PC-3 (cell line): ENCODE measurements at regions not wholly inside any gene's neighbourhood (a gene's known extent, or its start where the extent isn't known, plus 50 kb on each side); places are given as distances from the start of the nearest gene placed in this dataset.

Experiments
- ATAC-seq: fragments of 200-7000 bp; cut with Tn5 transposase; 2 replicates; pipeline ENCODE4 v1.9.1; 2020; ENCODE audit warnings: mild to moderate bottlenecking, moderate library complexity
- BruUV-seq: library from RNA; stranded (reverse); fragments of 400-500 nt; replicated peaks from 2 replicates; lab custom pipeline; 2021; lab: Mats Ljungman, UMichigan
- CTCF ChIA-PET: fragments of 300-600 bp; sonication (Branson Sonifier 250); formaldehyde crosslinking; loops from one replicate; lab custom pipeline; 2022; ENCODE audit warnings: antibody characterized with exemption; lab: Charles Lee
- POLR2A ChIA-PET: fragments of 300-600 bp; sonication (Branson Sonifier 250); formaldehyde crosslinking; loops from one replicate; lab custom pipeline; 2022; ENCODE audit warnings: antibody characterized with exemption; ENCODE audit not compliant: unreplicated experiment; lab: Charles Lee
- DNase-seq: peaks from one replicate; pipeline ENCODE4 v3.0.0-alpha.2; 2015
- H2AFZ ChIP-seq: fragments of 300-600 bp; sonication (generic); 2 replicates; pipeline ENCODE4 v1.6.0; 2016; ENCODE audit warnings: antibody characterized with exemption, low read length
- H3F3A ChIP-seq: fragments of 300-600 bp; sonication (generic); one replicate; pipeline ENCODE4 v1.6.0; 2017; ENCODE audit warnings: antibody characterized with exemption, low read length, control low read depth, mild to moderate bottlenecking; ENCODE audit not compliant: unreplicated experiment
- H3K27ac ChIP-seq: fragments of 300-600 bp; sonication (generic); 2 replicates; pipeline ENCODE4 v1.5.1; 2016; ENCODE audit warnings: mild to moderate bottlenecking, low read length
- H3K27me3 ChIP-seq: fragments of 300-600 bp; sonication (generic); 2 replicates; pipeline ENCODE4 v1.6.1; 2016; ENCODE audit warnings: low read length, mixed read lengths
- H3K36me3 ChIP-seq: fragments of 300-600 bp; sonication (generic); 2 replicates; pipeline ENCODE4 v1.6.1; 2016; ENCODE audit warnings: low read depth, mixed run types, low read length, mixed read lengths
- H3K4me1 ChIP-seq: fragments of 300-600 bp; sonication (generic); 2 replicates; pipeline ENCODE4 v1.5.1; 2016; ENCODE audit warnings: low read length; ENCODE audit not compliant: insufficient read depth
- H3K4me2 ChIP-seq: fragments of 300-600 bp; sonication (generic); 2 replicates; pipeline ENCODE4 v1.6.0; 2016; ENCODE audit warnings: low read length
- H3K4me3 ChIP-seq: fragments of 300-600 bp; sonication (generic); 2 replicates; pipeline ENCODE4 v1.5.1; 2016; ENCODE audit warnings: mild to moderate bottlenecking, low read length, mixed read lengths
- H3K79me2 ChIP-seq: fragments of 300-600 bp; sonication (generic); 2 replicates; pipeline ENCODE4 v1.6.1; 2017; ENCODE audit warnings: low read length, mixed read lengths
- H3K9ac ChIP-seq: fragments of 300-600 bp; sonication (generic); 2 replicates; pipeline ENCODE4 v1.6.0; 2016; ENCODE audit warnings: mild to moderate bottlenecking, low read length
- H3K9me2 ChIP-seq: fragments of 300-600 bp; sonication (generic); replicated peaks from 2 replicates; pipeline ENCODE4 v1.6.1; 2016; ENCODE audit warnings: mixed run types, low read length, mixed read lengths
- H3K9me3 ChIP-seq: fragments of 300-600 bp; sonication (generic); 2 replicates; pipeline ENCODE4 v1.6.1; 2016; ENCODE audit warnings: low read length, mixed read lengths
- H4K20me1 ChIP-seq: fragments of 300-600 bp; sonication (generic); 2 replicates; pipeline ENCODE4 v1.6.1; 2016; ENCODE audit warnings: low read length, mixed read lengths
- CTCF ChIP-seq: fragments of 300-600 bp; sonication (generic); conservative IDR thresholded peaks from 2 replicates; pipeline ENCODE4 v1.5.1; 2017; ENCODE audit warnings: antibody characterized with exemption, low read depth, mild to moderate bottlenecking, low read length
- EZH2 ChIP-seq: fragments of 300-600 bp; sonication (generic); IDR thresholded peaks from one replicate; pipeline ENCODE4 v1.6.1; 2017; ENCODE audit warnings: antibody characterized with exemption, mild to moderate bottlenecking, low read length; ENCODE audit not compliant: unreplicated experiment
- EZH2phosphoT487 ChIP-seq: fragments of 300-600 bp; sonication (generic); IDR thresholded peaks from 2 replicates; pipeline ENCODE4 v1.6.1; 2018; ENCODE audit warnings: mild to moderate bottlenecking, antibody characterized with exemption, low read length, borderline replicate concordance
- intact Hi-C: fragments of 100-400 bp; cut with micrococcal nuclease; formaldehyde crosslinking; loops from 2 replicates; pipeline ENCODE4 v1.9.0; 2023

GRCh38 chr10:57367412-57367811 lies 900.3 kb downstream of the IPMK start:
- intact Hi-C loops: loop anchor here (5.0 kb wide), 1 partner anchor 215 kb away; no protein-coding TSS in a partner anchor
- BruUV-seq: no TSS peak
- no peaks in the 10 kb centered on the region for H3K79me2 ChIP-seq
- no peak for DNase-seq
- no peaks in the 10 kb centered on the region for H3K27me3 ChIP-seq
- H3K4me1 ChIP-seq: no peaks in the 10 kb centered on the region
- POLR2A ChIA-PET: interaction anchor here (0.6 kb wide), 1 partner anchor 513 kb away, joined by 3 read pairs; no protein-coding TSS in a partner anchor
- H3F3A ChIP-seq: no peaks in the 10 kb centered on the region
- no peak overlapping the region for H2AFZ ChIP-seq
- H3K36me3 ChIP-seq: no peaks in the 10 kb centered on the region
- H3K9me2 ChIP-seq: no peaks in the 10 kb centered on the region
- H3K9ac ChIP-seq: no peak overlapping the region
- no peak overlapping the region for H3K4me3 ChIP-seq
- no peak for TF ChIP-seq EZH2
- no peak for TF ChIP-seq EZH2phosphoT487
- H3K9me3 ChIP-seq: no peaks in the 10 kb centered on the region
- H4K20me1 ChIP-seq: no peaks in the 10 kb centered on the region
- H3K27ac ChIP-seq: no peak overlapping the region
- CTCF ChIA-PET: no interaction called here
- no peak overlapping the region for H3K4me2 ChIP-seq
- no peak for ATAC-seq

GRCh38 chr10:57362811-57363210 lies 904.9 kb downstream of the IPMK start:
- Histone ChIP-seq H3K4me3 (no peak overlapping the region), H2AFZ (no peak overlapping the region), H4K20me1 (no peaks in the 10 kb centered on the region), H3F3A (no peaks in the 10 kb centered on the region), H3K4me2 (no peak overlapping the region), H3K4me1 (no peaks in the 10 kb centered on the region), H3K9me3 (no peaks in the 10 kb centered on the region), H3K27me3 (no peaks in the 10 kb centered on the region), H3K36me3 (no peaks in the 10 kb centered on the region), H3K27ac (no peak overlapping the region), H3K79me2 (no peaks in the 10 kb centered on the region), H3K9me2 (no peaks in the 10 kb centered on the region), H3K9ac (no peak overlapping the region)
- intact Hi-C loops: no loop called here
- ChIA-PET CTCF (no interaction called here), POLR2A (no interaction called here)
- BruUV-seq: no TSS peak
- TF ChIP-seq EZH2phosphoT487 (no peak), EZH2 (no peak), CTCF (no peak)
- DNase-seq: no peak
- ATAC-seq: no peak

- Histone ChIP-seq H3K27ac (no peak overlapping the region), H3K9me3 (no peaks in the 10 kb centered on the region), H3K4me1 (no peaks in the 10 kb centered on the region), H3F3A (no peaks in the 10 kb centered on the region), H3K27me3 (no peaks in the 10 kb centered on the region), H2AFZ (no peak overlapping the region), H3K79me2 (no peaks in the 10 kb centered on the region), H3K36me3 (no peaks in the 10 kb centered on the region), H3K9ac (no peak overlapping the region), H3K4me2 (no peak overlapping the region), H4K20me1 (no peaks in the 10 kb centered on the region), H3K4me3 (no peak overlapping the region), H3K9me2 (no peaks in the 10 kb centered on the region)
- BruUV-seq: no TSS peak
- intact Hi-C loops: no loop called here
- ChIA-PET CTCF (no interaction called here), POLR2A (no interaction called here)
- DNase-seq (no peak), ATAC-seq (no peak)
- TF ChIP-seq CTCF (no peak), EZH2phosphoT487 (no peak), EZH2 (no peak)
These were observed 914.2 kb downstream of the IPMK start for GRCh38 chr10:57353403-57354003.
